WERI-Rb-1 (cell line): ENCODE measurements at regions not wholly inside any gene's neighbourhood (a gene's known extent, or its start where the extent isn't known, plus 50 kb on each side); places are given as distances from the start of the nearest gene placed in this dataset.

ENCODE experiments used
- DNase-seq: peaks from one replicate; pipeline ENCODE4 v3.0.0-alpha.2; 2020
- H3K27ac ChIP-seq: fragments of 250-450 bp; sonication (Bioruptor Pico); 2 replicates; pipeline ENCODE4 v1.5.1; 2020; ENCODE audit warnings: mild to moderate bottlenecking, moderate library complexity
- H3K27me3 ChIP-seq: fragments of 250-450 bp; sonication (Bioruptor Pico); 2 replicates; pipeline ENCODE4 v1.5.1; 2021; ENCODE audit warnings: mild to moderate bottlenecking, low read depth, moderate library complexity; ENCODE audit not compliant: insufficient read depth, severe bottlenecking
- H3K36me3 ChIP-seq: fragments of 250-450 bp; sonication (Bioruptor Pico); 2 replicates; pipeline ENCODE4 v1.5.1; 2020; ENCODE audit warnings: mild to moderate bottlenecking, moderate library complexity
- H3K4me3 ChIP-seq: 2 replicates; pipeline ENCODE4 v1.5.1; 2011; ENCODE audit warnings: low read depth, mild to moderate bottlenecking, control low read depth, low read length
- H3K9me3 ChIP-seq: fragments of 250-450 bp; sonication (Bioruptor Pico); 2 replicates; pipeline ENCODE4 v1.5.1; 2021; ENCODE audit warnings: mild to moderate bottlenecking, moderate library complexity; ENCODE audit not compliant: severe bottlenecking
- CTCF ChIP-seq: IDR thresholded peaks from 2 replicates; pipeline ENCODE4 v1.5.1; 2011; ENCODE audit warnings: low read depth, mild to moderate bottlenecking, control low read depth, inconsistent platforms, low read length

DNA sequence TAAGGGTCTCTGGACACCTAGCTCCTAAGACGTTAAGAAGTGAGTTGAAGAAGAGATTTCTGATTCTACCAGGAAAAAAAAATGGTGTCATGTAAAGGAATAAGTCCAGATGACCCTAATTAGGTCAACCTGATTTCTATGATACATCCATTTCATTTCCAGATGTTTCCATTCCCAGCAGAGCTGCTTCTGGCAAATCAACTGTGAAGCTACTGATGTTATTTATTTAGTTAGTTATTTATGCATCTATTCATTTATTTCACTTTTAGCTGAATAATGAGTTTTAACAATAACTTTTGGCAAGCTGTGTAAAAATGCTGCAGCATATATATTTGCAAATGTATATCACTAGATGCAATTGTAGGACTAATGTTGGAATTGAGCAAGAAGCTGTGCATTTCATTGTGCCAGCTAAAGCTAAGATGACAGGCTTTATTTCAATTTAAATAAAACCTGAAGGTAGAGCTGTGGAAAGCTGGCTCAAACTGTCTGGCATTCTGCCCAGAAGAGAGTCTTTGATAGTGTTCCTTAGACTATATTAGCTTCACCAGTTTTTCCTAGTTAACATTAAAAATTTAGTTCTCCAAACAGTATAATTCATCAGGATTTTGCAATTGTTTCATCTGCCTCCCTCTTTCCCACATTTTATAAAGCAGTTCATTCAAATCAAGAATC is 1164.4 kb upstream of the ADGRL4 start:
- Histone ChIP-seq H3K27me3 (no peaks in the 10 kb centered on the region), H3K4me3 (no peak overlapping the region), H3K27ac (no peak overlapping the region), H3K9me3 (no peaks in the 10 kb centered on the region), H3K36me3 (no peaks in the 10 kb centered on the region)
- no peak for TF ChIP-seq CTCF
- DNase-seq: no peak

- TF ChIP-seq CTCF: no peak
- no peak for DNase-seq
- Histone ChIP-seq H3K27ac (no peak overlapping the region), H3K27me3 (no peaks in the 10 kb centered on the region), H3K36me3 (no peaks in the 10 kb centered on the region), H3K9me3 (no peaks in the 10 kb centered on the region), H3K4me3 (no peak overlapping the region)
These were observed 1157.6 kb upstream of the ADGRL4 start for GRCh38 chr1:80164150-80164549.

- no peak for DNase-seq
- H3K27ac ChIP-seq: no peak overlapping the region
- no peak overlapping the region for H3K4me3 ChIP-seq
- no peaks in the 10 kb centered on the region for H3K9me3 ChIP-seq
- no peaks in the 10 kb centered on the region for H3K36me3 ChIP-seq
- no peaks in the 10 kb centered on the region for H3K27me3 ChIP-seq
- no peak for TF ChIP-seq CTCF
These were observed 1157.2 kb upstream of the ADGRL4 start for GRCh38 chr1:80163686-80164085.

- Histone ChIP-seq H3K27me3 (no peaks in the 10 kb centered on the region), H3K36me3 (no peaks in the 10 kb centered on the region), H3K27ac (no peak overlapping the region), H3K9me3 (no peaks in the 10 kb centered on the region), H3K4me3 (no peak overlapping the region)
- TF ChIP-seq CTCF: no peak
- no peak for DNase-seq
These were observed 1152.2 kb upstream of the ADGRL4 start for GRCh38 chr1:80158771-80159170.

DNA sequence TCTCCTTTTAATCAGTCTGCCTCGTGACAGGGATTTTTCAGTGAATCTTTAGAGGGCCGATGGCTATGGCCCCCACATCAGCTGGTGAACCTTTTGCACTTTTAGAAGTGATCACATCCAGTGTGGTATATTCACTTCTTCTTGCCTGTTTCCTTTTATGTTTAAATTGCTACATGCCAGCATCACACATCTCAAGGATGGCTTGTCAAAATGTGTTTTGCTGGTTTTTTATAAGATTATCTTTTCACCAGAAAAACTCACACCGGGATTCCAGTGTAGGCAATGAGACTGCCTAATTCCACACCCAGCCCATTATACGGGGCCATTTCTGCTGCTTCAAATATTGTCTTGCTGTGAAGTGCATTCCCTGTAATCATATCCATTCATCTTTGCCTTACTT is 1151.7 kb upstream of the ADGRL4 start:
- Histone ChIP-seq H3K36me3 (no peaks in the 10 kb centered on the region), H3K9me3 (no peaks in the 10 kb centered on the region), H3K27me3 (no peaks in the 10 kb centered on the region), H3K4me3 (no peak overlapping the region), H3K27ac (no peak overlapping the region)
- no peak for TF ChIP-seq CTCF
- DNase-seq: no peak

- DNase-seq: peak; percentile 22
- no peaks in the 10 kb centered on the region for H3K36me3 ChIP-seq
- H3K9me3 ChIP-seq: no peaks in the 10 kb centered on the region
- H3K27ac ChIP-seq: no peak overlapping the region
- H3K27me3 ChIP-seq: no peaks in the 10 kb centered on the region
- TF ChIP-seq CTCF: peak; percentile 52
- H3K4me3 ChIP-seq: no peak overlapping the region
These were observed 1148.8 kb upstream of the ADGRL4 start for GRCh38 chr1:80155371-80155770.
